ENCODE measurements at regions not wholly inside any gene's neighbourhood (a gene's known extent, or its start where the extent isn't known, plus 50 kb on each side); places are given as distances from the start of the nearest gene placed in this dataset.
A peak's percentile ranks its signal among the peaks of the same experiment; 100 is the strongest.

- no peak for DNase-seq
These were observed 493.6 kb upstream of the PPP2R3A start for GRCh38 chr3:135471911-135472310.

GRCh38 chr3:135473449-135473848 lies 492.1 kb upstream of the PPP2R3A start:
- no peak for DNase-seq

GRCh38 chr3:135487261-135487660 lies 478.3 kb upstream of the PPP2R3A start:
- peak in 1 of 58 donors; percentile 2 for DNase-seq

DNA sequence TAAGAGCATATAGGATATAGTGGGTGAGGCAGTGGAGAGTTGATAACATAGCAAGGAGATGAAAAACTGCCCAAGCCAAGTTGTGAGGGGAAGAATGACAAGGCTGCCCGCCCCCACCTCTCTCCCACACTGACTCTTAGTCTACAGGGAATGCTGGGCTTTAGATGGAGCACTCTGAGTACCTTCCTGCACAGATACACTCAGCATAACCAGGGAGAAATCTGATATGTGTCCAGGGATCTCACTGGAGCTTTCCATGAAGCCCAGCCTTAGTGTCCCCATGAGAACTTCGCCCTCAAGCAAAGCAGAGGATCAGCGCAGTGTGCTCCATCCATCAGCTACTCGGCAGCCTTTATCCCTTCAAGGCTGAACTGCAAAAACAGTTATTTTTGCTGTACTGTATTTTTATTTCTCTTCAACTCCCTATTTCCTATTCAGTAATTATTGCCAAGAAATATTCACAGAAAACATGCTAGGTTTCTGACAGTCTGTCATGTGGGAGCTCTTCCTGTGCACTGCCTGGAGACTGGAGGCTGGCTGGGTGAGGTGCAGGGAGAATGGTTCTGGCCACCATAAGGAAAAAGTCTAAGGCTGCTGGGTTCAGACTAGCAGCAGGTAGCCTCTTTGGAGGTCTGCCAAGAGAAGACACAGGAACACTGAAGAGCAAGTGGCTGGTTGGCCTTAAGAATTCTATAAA lies 475.2 kb upstream of the PPP2R3A start:
- DNase-seq: peak in 3 of 58 donors; percentile 0 to 33 (median 4)

DNA sequence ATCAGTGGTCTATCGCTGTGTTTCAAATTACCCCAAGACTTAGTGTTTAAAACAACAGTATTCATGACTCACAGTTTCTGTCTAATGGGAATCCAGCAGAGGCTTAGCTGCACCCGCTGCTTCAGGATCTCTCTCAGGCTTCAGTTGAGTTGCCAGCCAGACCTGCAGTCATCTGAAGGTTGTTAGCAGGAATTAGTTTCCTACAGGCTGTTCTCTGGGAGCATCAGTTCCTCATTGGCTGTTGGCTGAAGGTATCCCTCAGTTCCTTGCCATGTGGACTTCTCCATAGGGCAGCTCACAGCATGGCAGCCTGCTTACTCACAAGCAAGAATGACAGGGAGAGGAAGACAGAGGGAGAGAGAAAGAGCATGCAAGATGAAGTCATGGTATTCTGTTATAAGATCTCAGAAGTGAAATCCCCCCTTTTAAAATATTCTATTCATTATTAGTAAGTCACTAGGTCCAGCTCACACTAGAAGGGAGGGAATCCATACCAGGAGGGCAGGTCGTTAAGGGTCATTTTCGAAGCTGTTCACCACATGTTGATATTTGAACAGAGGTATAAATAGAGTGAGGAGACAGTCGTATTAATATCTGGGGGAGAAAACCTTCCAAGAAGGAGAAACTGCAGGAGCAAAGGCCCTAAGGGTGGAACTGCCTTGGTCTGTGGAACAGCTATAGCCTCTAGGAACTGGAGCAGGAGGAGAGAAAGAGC lies 473.9 kb upstream of the PPP2R3A start:
- no peak for DNase-seq

DNA sequence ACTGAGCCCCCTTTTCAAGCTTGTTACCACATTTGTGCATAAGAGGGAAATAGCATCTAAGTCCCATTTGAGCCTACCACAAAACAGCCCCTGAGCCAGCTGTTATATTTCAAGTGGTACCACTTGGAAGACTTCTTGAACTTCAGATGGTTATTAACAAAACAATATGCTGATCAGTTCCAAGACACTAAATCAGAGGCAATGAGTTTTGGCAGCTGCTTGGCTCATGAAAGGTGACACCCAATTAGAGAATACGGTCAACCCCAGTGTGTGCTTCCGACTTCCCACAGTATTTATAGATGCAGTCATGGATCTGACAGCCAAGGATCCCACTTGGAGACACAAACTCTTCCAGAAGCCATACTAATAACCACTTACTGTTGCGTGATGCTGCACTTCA lies 469.6 kb upstream of the PPP2R3A start:
- no peak for DNase-seq

- no peak for DNase-seq
These were observed 467.5 kb upstream of the PPP2R3A start for GRCh38 chr3:135497979-135498378.

DNA sequence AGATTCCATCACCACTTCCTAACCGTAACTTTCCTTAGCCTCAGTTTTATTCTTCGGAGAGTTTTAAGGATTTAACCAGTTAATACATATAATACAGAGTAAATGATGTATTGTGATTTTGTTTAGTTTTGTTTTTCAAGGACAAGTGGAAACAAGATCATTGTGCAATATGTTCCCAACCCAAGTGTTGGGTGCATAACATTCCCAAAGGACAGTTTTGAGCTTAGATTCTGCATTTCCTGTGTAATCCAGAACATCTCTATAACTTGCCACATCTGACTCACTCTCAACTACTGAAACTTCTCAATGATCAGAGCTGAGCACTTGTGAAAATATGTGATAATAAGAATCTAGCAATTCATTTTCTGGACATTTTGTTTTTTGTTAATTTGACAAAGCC lies 466.1 kb upstream of the PPP2R3A start:
- DNase-seq: no peak

- DNase-seq: no peak
These were observed 465.5 kb upstream of the PPP2R3A start for GRCh38 chr3:135500034-135500433.

DNA sequence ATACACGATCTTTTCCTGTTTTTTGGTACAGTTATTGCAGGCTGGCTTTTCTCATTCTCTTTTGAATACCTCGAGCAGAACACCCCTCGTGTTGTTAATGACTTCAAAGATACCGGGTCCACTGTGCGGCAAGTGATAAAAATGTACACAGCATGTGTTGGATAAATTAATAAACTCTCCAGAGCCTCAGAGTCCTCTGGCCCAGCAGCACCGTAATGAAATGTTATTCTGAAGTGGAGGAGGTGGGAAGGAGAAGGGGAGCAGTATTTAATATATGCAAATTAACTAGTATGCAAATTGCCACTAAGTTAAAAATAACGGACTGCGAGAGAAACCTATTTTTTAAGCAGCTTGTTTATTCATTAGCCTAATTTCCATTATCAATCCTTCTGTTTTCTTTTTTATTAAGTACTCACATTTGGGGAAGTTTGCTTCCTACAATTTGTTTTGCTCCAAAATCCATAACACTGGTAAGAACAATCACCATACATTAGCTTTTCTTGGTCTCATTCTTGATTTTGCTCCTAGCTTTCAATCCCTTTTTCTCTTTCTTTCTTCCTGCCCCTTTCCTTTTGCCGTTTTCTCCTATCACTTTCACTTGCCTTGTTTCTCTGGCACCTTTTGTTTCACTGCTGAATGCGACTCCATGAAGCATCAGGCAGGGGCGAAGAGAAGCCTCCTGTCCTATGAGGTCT lies 462.3 kb upstream of the PPP2R3A start:
- no peak for DNase-seq

- DNase-seq: peak in 56 of 58 donors; percentile 11 to 85 (median 51)
These were observed 461.5 kb upstream of the PPP2R3A start for GRCh38 chr3:135503760-135504686.

DNA sequence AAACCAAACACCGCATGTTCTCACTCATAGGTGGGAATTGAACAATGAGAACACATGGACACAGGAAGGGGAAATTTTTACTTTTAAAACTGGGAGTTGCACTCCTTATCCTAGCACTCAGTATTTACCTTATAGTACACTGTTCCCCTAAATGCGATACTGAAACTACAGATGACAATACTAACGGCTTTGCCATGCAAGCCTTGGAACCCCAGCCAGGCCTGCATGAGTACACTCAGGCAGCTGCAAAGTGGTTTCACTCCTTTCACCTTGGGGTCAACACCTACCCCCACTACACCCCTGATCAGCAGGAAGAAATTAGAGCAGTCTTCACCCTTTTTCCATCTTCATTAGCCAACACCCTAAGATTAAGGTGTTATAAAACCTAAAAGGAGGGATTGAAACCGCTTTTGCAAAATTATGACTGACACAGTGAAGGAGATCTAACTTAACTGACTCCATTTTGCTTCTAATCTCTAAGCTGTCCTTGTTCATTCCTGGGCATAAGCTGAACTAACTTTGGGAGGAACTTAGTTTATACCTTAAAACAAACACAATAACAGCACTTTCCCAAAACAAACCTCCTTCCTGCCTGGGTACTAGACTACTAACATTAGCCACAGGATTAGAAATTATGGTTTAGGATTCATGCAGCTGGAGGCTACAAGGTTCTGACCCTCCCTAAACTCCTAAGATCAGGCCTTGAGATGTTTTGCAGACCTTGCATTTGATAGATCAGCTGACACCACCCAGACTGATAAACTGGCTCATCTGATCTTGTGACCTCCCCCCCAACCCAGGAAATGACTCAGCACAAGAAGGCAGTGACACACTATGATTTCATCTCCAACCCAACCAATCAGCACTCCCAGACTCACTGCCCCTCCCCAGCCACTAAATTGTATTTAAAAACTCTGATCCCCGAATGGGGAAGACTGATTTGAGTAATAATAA lies 452.1 kb upstream of the PPP2R3A start:
- peak in 1 of 58 donors; percentile 2 for DNase-seq

DNA sequence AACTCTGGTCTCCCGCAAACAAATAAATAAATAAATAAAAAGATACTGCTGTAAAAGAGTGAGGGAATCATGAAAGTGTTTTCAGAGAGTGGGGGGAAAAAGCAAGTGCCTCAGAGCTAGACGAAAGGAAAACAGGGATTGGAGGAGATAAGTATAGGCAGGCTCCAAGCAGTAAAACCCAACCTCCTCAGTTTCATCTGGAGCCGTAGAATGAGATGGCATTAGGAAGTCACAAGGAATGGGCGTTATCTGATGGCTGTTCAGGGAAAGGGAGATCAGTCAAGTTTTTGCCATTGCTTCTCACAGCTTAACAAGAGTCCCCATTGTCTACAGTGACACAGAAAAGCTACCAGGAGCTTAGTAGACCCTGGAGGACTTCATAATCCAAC lies 451.5 kb upstream of the PPP2R3A start:
- DNase-seq: no peak

GRCh38 chr3:135516143-135516542 lies 449.4 kb upstream of the PPP2R3A start:
- DNase-seq: no peak

GRCh38 chr3:135528413-135529015 lies 437.0 kb upstream of the PPP2R3A start:
- no peak for DNase-seq

DNA sequence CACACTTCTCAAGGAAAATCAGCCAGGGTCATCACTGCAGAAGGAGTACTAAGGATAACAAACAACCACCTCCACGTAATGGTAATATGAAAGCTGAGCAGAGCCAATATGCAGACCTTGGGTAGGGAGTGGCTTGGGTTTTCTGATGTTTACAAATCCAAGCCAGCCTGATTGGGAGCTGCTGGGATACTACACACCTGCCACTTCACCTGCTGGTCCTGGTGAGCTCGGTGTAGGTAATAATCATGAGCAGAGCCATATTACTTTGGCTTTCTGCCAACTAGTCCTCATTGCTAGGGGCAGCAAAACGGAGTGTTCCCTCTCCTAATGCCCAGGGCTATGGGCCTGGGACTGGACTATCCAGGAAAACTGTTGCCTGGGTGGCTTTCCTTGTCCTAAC lies 433.5 kb upstream of the PPP2R3A start:
- no peak for DNase-seq

DNA sequence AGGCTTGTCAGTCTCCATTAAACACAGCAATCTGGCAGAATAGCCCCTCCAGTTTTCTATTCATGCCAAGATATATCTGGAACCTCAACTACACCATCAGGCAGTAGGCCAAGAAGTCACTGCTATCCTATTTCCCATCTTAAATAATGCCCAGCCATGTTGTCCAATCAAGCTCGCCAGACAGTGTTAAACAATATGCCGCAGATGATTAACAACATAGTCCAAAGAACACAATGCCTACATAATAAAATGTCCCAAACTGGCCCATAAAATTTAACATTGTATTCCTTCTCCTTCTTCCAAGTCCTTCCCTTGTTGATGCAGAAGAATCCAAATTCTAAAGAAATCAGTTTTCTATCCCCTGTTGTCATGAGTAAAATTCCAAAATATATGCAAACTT lies 427.4 kb upstream of the PPP2R3A start:
- no peak for DNase-seq

DNA sequence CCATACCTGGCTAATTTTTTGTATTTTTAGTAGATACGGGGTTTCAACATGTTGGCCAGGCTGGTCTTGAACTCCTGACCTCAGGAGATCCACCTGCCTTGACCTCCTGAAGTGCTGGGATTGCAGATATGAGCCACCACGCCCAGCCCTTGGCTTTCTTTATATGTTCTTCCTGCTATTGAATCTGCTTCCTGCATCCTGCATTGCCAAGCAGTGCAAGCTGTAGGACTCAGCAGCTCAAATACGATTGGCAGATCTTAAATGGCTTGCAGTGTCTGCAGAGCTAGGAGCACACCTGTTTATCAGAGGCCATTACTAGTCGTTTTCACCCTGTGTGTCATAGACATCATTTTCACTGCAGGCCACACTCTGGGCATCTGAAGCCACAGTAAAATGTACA lies 426.2 kb upstream of the PPP2R3A start:
- no peak for DNase-seq

GRCh38 chr3:135539854-135540253 lies 425.7 kb upstream of the PPP2R3A start:
- no peak for DNase-seq
